ENCODE measurements at regions not wholly inside any gene's neighbourhood (a gene's known extent, or its start where the extent isn't known, plus 50 kb on each side); places are given as distances from the start of the nearest gene placed in this dataset.

DNA sequence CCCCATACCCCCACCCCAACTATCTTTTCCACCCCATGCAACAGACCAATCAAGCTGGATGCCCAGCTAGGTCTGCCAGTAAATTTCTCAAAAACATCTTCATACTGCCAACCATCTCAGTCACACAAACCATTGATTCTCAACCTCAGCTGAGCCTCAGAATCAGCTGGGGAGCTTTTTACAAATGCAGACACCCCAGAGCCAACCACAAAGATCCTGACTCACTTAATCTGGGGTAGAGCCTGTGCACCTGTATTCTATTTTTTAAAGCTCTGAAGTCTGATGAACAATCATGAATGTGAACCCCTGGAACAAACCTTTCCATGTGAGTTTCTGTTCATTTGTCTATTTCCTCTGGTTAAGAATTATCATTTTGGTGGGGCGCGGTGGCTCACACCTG lies 66.0 kb downstream of the ZNF281 start:
- CTCF ChIA-PET = interaction anchor here (0.6 to 1.4 kb wide), 5 partner anchors 9 to 659 kb away, joined by 3 to 4 read pairs (median 3); no protein-coding TSS in a partner anchor
- TF ChIP-seq, protein P1, sequence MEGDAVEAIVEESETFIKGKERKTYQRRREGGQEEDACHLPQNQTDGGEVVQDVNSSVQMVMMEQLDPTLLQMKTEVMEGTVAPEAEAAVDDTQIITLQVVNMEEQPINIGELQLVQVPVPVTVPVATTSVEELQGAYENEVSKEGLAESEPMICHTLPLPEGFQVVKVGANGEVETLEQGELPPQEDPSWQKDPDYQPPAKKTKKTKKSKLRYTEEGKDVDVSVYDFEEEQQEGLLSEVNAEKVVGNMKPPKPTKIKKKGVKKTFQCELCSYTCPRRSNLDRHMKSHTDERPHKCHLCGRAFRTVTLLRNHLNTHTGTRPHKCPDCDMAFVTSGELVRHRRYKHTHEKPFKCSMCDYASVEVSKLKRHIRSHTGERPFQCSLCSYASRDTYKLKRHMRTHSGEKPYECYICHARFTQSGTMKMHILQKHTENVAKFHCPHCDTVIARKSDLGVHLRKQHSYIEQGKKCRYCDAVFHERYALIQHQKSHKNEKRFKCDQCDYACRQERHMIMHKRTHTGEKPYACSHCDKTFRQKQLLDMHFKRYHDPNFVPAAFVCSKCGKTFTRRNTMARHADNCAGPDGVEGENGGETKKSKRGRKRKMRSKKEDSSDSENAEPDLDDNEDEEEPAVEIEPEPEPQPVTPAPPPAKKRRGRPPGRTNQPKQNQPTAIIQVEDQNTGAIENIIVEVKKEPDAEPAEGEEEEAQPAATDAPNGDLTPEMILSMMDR (IDR thresholded peaks at IDR 0.05; ENCODE audit: control extremely low read depth, extremely low read depth, low read depth, missing control alignments) = no peak
- no peak for DNase-seq (ENCODE audit: extremely low spot score)
- POLR2A ChIA-PET = no interaction called here

DNA sequence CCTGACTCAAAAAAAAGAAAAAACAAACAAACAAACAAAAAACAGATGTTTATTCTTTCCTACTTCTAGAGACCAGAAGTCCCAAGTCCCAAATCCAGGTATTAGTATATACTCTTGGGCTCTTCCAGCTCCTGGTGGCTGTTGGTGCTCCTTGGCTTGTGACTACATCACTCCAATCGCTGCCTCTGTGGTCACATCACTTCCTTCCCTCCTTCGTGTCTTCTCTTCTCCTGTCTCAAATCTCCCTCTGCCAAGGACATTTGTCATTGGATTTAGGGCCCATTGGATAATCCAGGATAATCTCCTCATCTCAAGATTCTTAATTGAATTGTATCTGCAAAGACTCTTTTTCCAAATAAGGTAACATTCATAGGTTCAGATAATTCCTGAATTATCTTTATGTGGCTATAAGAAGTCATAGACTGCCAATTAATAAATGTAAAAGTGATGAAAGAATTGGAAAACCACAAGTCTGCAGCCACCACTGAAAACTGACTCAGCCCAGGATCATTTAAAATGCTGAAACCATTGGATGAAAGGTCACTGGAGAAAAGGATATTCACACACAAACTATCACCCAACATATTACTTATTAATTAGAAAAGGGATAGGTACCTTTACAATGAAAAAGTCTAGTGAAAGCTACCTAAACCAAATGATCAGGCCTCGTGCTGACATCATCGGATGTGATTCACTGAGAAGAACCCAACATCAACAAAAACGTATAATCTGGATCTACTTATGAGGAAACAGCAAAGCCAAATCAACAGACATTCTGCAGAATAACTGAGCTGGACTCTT lies 67.1 kb downstream of the ZNF281 start:
- TF ChIP-seq, protein P1 (IDR thresholded peaks at IDR 0.05; ENCODE audit: control extremely low read depth, extremely low read depth, low read depth, missing control alignments) = no peak
- no peak for DNase-seq (ENCODE audit: extremely low spot score)
- ChIA-PET POLR2A (no interaction called here), CTCF (interaction anchor here (0.7 to 1.4 kb wide), 5 partner anchors 10 to 23 kb away, joined by 3 to 4 read pairs (median 3); no protein-coding TSS in a partner anchor)

DNA sequence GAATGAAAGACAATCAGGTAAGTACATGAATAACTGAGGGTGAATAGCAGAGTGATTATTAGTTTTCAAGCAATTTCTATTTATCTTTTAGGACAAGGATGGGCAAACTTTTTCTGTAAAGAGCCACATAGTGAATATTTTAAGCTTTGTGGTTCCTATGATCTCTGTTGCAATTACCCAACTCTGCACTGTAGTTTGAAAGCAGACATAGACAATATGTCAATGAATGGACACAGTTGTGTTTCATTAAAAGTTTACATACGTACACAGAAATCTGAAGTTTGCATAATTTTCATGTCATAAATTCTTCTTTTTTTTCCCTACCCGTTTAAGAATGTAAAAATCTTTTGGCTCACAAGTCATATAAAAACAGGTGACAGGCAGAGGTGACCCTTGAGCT lies 71.4 kb downstream of the ZNF281 start:
- ChIA-PET POLR2A (no interaction called here), CTCF (interaction anchor here (0.7 to 1.7 kb wide), 4 partner anchors 10 to 150 kb away, joined by 3 to 4 read pairs (median 4); no protein-coding TSS in a partner anchor)
- TF ChIP-seq, protein P1 (IDR thresholded peaks at IDR 0.05; ENCODE audit: control extremely low read depth, extremely low read depth, low read depth, missing control alignments) = no peak
- DNase-seq (ENCODE audit: extremely low spot score) = no peak

DNA sequence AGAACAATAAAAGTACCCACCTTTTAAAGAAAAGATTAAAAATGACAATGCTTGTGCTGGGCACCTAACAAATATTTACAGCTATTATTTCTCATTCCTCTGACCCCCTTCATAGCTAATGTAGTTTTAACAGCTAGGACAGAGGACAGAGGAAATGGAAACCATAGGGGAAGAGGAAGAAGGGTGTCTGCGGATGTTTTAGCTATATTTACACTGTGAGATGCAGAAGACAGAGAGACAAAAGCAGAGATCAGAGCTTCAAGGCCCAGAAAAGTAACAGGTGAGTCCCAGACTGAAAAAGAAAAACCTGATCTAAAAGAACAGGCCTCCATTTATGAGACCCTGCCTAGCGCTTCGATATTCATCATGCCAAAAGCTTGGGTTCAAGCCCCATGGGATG lies 72.0 kb downstream of the ZNF281 start:
- POLR2A ChIA-PET = no interaction called here
- no peak for DNase-seq (ENCODE audit: extremely low spot score)
- TF ChIP-seq, protein P1 (IDR thresholded peaks at IDR 0.05; ENCODE audit: control extremely low read depth, extremely low read depth, low read depth, missing control alignments) = no peak
- CTCF ChIA-PET = interaction anchor here (1.1 to 1.7 kb wide), 3 partner anchors 10 to 151 kb away, joined by 3 to 4 read pairs (median 4); no protein-coding TSS in a partner anchor

DNA sequence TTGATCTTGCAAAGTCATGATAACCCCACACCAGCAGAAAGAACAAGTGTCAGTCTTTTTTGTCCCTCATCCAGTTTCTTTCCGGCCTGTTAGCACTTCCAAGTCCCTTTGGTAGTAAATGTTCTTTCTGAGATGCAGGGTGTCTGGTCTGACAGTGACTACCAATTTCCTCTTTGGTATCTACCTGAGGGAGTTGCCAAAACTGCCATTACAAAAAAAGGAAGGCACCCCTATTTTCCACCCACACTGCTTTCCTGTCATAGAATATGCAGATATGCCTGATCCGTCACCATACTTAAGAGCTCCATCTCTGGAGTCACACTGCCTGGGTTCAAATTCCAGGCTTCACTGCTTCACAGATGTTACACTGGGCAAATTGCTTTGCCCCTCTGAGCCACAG lies 72.4 kb downstream of the ZNF281 start:
- ChIA-PET POLR2A (no interaction called here), CTCF (interaction anchor here (1.1 to 1.7 kb wide), 3 partner anchors 11 to 151 kb away, joined by 3 to 4 read pairs (median 4); no protein-coding TSS in a partner anchor)
- TF ChIP-seq, protein P1 (IDR thresholded peaks at IDR 0.05; ENCODE audit: control extremely low read depth, extremely low read depth, low read depth, missing control alignments) = no peak

DNA sequence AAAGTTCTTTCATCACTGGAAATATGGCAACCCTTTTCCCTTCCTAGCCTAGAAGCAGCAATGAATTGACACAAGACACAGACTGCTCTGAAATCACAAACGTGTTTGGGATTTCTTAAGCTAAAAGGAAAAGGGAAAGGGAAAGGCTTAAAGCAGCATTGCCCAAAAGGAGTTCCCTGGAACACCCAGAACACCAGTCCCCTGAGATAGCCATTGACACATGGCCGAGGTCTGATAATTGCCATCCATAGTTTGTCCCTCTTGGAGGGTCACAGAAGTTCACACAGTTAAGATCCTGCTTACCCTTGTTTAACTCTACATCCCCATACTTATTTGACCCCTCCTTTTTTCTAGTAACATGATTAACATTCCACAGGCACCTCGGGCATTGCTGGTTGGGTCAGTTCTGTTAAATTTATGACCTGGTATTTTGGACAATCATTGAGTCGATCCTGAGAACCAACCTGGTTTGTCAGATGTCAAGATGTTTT lies 72.9 kb downstream of the ZNF281 start:
- ChIA-PET CTCF (interaction anchor here (1.7 kb wide), 1 partner anchor 152 kb away, joined by 4 read pairs; no protein-coding TSS in a partner anchor), POLR2A (no interaction called here)
- TF ChIP-seq, protein P1 (IDR thresholded peaks at IDR 0.05; ENCODE audit: control extremely low read depth, extremely low read depth, low read depth, missing control alignments) = no peak
- no peak for DNase-seq (ENCODE audit: extremely low spot score)

More for the DNA sequence above, 72.4 kb downstream of the ZNF281 start:
- no peak for DNase-seq (ENCODE audit: extremely low spot score)

Data from GM10248 (cell line).